GM19025 (cell line): ENCODE measurements at regions not wholly inside any gene's neighbourhood (a gene's known extent, or its start where the extent isn't known, plus 50 kb on each side); places are given as distances from the start of the nearest gene placed in this dataset.

ENCODE experiments used
- ATAC-seq: cut with Tn5 transposase; IDR thresholded peaks from one replicate; pipeline ENCODE4 v1.9.1; 2021; ENCODE audit warnings: mild to moderate bottlenecking, low read depth, moderate library complexity; ENCODE audit not compliant: unreplicated experiment

DNA sequence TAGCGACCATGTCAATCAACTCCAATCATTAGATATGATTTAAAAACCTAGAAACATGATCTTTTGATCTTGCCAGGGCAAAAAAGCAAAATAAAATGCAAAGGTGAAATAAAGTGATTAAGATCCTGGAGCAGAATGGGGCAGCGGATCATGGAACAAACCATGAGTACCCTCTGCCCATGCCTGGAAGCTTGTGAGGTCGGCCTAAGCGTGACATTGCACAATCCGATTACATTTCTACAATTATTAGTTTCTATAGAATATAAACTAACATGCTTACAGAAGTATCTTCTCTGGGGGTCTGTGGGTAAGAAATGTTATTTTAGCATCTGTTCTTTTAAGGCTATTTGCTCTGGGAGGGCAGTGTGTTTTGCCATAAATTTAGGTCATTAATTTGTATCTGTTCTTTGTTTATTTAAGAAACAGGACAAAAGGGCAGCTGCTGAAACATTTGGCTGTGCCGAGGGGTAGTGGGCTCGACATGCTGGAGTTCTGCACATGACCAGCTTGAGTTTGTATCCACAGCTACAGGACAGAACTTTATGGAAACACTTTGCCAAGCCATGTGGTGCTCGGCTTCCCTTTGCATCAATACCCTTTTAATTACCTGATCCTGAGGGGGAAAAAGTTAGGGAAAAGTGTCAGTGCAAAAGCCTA lies 55.9 kb downstream of the ZBTB18 start:
- ATAC-seq: no peak

DNA sequence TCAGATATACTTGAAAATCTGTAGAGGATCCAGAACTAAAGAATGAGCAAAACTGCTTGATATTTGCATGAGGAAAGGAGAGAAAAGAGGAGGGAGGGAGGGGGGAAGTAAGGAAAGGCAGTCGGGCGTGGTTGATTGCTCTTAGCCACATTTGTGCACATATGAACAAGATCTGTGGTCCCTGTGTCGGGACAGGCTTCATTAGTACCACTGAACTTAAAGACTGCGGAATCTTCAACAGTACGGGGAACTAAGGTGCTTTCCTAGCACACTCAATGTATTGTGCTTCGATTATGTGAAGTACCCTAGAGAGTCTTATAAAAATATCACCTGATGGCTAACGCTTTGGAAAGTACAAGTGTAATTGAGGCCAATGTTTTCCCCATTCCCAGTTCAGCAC lies 59.9 kb downstream of the ZBTB18 start:
- ATAC-seq: no peak

DNA sequence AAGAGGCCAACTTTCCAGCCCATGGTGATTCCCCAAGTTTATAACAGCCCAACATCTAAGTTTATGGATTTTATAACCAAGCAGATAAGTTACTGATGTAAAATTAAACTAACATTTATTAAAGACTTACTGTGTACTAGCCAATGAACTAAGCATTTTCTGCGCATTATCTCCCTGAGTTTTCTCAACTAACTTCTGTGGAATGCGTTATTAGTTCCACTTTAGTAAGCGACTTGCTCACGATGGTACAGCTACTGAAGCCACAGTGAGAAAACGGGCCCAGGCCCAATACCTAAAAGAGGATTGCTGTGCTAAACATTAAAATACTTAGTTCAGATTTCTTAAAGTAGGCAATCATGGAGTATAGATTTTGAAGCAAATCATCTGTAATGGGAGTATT lies 61.0 kb downstream of the ZBTB18 start:
- ATAC-seq: no peak

DNA sequence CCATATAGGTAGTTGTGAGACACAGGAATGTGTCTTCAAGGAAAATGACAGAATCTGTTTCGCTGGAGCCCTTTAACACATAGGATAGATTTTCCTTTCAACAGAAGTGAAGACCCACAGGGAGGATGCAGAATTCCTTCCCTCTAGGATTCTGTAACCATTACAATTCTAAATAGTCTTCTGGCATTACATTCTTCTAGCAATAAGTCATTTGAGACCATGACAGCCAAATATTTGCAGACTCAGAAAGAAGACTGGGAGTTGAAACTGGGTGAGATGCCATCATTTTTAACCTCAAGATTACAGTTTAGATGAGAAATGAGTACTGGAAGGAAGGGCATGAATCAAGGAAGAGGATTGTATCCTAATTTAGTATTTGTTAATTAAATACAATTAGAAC lies 61.6 kb downstream of the ZBTB18 start:
- ATAC-seq: no peak

DNA sequence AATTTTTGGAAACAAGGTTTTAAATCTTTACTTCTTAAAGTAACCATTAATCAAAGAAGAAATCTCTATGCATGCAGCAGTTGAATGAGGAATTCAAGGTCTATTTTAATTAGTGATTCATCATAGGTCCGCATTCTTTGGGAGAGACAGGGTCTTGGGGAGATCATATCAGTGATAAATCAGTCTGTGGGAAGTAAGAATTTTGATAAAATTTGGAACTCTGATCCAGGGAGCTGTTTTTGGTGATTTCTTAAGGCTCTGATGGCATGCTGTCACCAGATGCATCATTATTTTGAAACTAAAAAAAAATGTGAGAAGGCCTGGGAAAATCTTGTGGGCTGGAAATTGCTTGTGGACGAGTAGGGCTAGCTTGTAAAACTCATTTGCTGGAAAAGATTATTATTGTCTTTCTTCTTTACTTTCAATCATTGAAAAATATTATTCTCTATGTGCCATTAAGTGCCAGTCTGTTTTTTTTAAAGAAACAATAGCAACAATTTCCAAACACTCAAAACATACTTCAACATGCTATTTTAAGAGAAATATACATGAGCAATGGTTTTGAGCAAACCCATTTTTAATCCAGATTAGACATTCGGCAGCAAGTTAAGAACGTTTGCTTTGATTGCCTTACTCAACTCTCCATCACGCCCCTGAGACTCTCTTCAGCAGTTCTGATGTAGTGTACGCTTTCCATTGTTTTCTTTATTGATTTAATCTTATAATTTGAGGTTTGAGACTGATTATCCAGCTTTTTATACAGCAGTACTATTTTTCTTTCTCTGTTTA lies 62.6 kb downstream of the ZBTB18 start:
- ATAC-seq: no peak

DNA sequence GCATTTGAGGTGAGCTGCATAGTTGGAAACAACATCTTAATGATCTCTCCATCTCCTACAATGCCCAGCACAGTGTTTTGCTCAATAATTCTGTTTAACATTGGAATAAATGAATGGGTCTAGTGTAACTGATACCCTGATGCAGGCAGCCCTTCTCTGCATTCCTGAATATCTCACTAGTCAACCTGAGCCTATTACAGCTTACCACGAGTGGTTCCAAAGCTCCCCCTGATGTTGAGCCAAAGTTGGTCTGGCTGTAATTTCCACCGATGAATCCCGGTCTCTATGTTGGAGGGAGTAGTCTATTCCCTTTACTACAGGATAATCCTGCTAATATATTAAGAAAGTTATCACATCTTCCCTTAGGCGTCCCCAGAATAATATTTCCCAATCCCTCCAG lies 63.8 kb downstream of the ZBTB18 start:
- no peak for ATAC-seq

DNA sequence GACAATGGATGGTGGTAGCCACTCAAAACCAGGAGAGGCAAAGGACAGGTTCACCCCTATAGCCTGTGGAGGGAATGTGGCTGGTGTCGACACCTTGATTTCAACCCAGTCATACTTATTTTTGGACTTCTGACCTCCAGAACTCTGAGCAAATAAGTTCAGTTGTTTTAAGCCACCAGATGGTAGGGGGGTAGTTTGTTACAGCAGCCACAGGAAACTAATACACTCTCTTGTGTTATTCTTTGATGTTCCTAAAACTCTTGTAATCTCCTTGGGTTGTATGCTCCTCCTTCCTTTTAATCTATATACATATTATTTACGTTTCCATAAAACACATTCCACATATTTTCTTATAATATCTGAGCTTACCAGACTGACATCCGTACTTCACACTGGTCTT lies 65.9 kb downstream of the ZBTB18 start:
- ATAC-seq: no peak

DNA sequence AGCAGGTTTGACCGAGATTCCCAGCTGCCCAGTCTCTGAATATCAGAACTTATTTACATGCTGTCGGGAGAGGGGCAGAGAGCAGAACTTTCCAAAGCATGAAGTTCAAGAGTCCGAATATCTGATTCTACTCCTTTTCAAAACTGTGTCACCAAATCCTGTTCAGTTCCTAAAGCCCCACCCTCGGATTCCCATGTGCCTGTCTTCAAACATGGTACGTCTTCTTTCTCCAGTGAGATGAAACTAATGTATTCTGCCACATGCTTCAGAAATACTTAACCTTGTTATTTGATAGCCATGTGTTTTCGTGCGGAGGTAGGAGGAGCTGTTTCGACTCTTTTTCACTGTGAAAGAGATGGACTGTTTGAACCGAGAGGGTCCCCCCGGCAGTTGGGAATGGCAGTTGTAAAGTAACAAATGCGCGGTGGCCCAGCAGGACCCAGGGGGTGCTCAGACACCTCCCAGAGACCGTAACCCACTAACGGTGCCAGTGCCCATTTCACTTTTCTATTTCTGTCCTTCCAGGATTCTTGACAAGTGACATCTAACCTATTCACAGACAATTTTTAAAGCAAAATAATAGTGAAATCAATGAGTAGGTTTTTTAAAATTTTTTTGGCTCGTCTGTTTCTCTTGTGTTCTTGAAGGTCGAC lies 67.2 kb downstream of the ZBTB18 start:
- no peak for ATAC-seq

DNA sequence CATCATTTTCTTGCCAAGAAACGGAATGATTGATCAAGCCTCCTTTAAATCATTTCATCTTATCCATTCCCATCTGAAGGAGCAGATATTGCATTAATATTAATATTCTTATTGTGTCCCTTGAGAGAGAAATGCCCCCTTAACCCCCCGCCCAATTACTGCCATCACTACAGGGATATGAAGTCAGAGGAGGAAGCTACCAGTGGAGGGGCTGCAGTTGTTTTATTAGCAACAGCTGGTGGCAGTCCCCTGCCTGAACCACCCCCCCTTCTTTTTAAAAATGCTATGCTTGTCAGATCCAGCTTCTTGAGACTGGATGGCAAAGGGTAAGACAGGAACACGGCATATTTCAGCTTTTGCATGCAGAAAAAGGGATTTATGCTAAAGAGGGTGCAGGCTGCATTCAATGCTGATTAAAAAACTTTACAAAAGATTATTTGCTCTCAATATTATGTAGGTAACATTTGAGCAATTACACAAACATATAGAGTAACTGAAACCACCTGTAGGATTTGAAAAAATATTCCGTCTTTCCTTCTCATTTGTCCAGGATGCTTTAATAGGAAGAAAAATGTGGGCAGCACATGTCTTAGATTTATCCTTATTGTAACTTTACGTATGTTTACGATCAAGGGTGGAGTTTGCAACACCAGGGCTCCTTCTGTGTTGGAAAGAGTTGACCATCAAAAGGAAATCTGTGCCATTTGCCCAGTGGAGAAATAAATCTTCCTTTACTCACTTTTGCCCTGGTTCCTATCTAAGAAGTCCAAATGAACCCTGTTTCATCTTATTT lies 77.7 kb downstream of the ZBTB18 start:
- ATAC-seq: no peak

DNA sequence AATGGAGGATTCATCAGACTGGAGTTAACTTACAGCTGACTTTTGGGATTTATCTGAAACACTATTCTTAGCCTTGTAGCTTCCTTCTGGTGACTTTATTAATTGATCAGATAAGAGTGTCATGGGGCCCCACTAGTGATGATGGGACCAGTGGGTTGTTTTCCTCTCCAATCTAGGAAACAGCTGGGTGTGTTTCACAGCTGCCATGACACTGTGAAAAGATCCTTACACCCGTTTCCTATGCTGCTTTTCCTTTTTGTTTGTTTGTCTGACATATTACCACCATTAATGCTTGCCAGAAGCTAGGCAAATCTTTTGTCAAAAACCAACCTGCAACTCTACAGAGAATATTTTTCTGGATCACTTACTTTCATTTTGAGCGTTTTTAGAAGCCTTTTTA lies 86.2 kb downstream of the ZBTB18 start:
- ATAC-seq: no peak

DNA sequence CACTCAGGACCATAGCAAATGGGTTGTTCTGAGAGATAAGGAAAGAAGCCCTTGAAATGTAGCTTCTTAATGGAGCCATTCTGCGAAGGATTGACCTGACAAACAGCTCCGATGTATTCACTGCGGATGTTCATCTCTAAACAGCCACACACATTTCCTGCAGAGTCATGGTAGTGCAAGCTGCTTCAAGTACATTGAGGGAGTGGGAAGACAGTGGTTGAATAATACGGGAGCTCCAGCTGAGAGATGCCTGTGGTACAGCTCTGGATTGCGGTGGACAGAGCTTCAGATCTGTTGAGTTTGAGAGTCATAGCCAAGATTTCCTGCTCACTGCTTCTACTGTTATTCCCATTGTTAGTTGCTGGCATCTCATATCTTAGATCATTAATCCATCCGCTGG lies 86.6 kb downstream of the ZBTB18 start:
- ATAC-seq: no peak

DNA sequence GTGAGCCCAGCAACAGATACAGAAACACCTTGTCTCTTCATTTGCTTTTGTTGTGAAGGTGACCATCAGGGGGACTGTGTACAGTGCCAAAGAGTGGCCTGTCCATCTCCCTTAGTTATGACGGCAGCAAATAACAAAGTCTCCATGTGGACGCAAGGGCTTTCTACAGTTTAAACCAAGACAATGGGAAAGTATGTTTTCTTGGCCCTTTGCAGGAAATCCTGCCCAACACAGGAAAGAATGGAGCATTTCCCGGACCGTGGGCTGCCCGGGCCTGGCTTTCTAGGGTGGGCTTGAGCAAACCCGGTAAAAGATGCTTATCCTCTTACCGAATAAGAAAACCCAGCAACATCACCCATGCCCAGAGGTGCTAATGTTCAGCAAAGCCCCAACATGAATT lies 87.3 kb downstream of the ZBTB18 start:
- ATAC-seq: no peak

DNA sequence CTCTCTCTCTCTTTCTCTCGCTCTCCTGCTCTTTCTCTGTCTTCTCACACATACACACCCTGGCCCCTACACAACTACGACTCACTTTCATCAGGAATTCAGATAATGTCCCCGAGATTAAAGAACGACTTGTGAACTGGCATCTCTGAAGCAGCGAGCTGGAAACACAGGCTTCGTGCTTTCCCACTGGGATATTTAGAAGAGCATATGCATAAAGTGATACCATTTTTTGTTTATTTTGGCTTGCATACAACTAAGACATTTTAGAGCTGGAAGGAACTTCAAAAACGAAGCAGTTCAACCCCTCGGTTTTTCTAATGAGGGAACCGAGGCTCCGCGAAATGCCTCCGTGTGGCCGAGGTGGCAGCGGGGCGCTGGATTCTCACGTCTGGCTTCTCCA lies 88.6 kb downstream of the ZBTB18 start:
- no peak for ATAC-seq

DNA sequence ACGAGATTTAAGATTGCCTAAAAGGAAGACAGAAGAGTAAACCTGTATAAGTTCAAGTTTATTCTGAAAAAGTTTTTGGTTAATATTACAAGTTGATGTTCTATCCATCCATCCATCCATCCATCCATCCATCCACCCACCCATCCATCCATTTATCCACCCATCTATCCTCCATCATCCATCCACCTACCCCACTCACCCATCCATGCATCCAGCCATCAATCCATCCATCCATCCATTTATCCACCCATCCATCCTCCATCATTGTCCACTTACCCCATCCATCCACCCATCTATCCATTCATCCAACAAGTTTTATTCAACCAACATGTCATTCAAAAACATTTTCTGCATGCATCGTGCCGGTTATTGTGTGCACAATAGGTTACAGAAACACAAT lies 89.3 kb downstream of the ZBTB18 start:
- no peak for ATAC-seq

DNA sequence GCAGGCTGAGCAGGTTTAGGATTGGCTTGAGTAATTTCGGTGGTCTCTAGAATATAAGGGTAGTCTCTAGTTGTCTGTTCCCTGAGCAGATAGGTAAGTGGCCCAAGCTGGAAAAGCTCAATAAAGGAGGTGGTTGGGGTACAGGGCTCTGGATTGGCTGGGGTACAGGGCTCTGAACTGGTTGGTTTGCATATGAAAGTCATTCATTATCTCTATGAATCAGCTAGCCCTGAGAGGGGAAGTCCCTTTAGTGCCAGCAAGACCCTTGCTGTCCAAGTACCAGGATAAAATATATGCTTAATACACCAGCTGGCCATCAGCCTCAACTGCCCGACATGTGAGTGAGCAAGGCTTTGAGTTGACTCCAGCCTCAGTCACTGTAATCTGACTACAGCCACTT lies 93.0 kb downstream of the ZBTB18 start:
- ATAC-seq: no peak

DNA sequence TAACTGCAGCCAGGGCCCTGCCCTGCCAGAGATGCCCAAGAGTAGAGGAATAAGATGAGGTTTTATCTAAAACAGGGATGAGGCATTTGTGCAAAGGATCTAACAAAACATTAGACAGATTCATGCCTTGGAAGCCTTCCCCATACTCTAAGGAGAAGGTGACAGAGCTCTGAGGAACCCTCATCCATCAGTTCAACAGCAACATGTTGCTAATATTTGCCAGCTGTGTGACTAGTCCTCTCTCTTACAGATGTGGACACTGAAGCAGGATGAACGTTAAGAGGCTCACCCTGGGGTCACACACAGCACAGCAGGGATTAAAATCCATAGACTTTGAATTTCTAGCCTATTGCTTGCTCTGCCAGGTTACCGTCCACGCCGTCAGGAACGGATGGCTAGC lies 99.0 kb downstream of the ZBTB18 start:
- no peak for ATAC-seq

DNA sequence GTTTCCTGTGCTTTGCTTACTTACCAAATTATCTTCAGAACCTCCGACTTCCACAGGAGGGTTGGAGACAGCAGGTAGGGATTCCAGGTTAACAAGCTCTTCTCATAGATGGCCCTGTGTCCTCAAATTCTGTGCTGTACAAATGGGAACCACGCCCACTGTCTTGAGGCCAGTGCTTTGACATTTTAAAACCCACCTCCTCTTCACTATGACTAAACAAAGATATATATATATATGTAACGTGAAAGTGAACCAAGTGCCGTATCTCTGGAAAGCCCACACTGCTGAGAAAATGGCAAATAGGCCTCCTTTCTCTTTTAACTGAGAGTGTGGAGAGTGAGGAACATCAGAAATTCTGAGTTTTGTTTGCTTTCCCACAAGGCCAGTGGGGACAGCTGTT lies 99.6 kb downstream of the ZBTB18 start:
- ATAC-seq: no peak

DNA sequence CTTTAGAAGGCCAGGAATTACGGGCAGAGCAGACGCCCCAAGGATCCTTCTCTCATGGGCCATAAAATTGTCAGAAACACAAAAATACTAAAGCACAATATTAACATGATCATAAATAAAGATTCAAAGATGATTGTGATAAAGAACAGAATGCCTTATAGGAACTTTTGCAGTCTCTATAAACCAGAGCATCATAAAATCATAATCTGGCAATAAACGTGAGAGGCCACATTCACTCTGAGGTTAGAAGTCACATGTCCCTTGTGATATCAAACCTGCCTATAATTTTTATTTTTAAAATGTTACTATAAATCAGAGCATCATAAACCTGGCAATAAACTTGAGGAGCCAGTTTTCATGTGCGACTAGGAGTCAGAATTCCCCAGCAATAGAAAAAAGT lies 100.5 kb downstream of the ZBTB18 start:
- ATAC-seq: no peak

DNA sequence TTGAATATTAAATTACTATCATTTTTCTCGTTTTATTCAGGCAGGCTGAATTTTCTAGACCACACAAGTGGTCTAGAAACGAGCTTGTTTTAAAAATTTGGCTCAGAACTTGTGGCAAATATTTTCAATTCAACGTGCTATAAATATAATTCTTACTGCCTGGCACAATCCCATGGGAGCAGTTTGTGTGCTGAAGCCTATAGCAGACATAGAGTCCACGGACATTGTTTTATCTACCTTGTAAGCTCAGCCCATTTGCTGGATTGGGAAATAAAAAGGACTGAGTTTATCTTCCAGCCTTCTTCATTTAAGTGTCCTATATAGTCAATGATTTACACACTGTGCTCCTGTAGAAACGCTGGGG lies 103.4 kb downstream of the ZBTB18 start:
- no peak for ATAC-seq

DNA sequence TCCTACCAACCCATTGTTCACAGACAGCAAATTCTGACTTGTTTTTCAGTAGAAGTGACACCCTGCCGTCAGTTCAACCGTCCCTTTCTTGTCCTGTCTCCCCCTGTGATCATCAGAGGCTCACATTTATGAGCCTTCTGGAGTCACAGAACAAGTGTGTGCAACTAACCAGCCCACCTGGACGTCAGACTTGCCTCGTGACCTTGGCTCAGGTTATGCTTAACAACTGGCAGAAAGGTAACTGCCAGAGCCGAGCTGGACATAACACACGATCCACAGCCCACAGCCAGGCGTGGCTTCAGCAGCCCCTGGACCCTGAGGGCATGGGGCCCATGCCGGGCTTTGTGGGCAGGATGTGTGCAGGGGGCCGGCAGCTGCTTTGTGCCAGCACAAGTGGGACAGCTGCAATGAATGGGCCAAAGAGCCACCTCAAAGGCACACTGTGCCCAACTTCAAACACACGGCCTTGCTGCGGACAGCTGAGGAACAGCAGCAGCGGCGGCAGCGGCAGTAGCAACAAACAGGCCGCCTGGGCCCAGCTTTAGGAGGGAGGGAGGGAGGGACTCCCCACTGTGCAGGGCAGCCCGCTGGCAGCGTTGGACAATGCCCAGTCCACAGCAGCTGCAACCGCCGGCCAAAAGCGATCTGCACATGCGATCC lies 103.9 kb downstream of the ZBTB18 start:
- no peak for ATAC-seq

DNA sequence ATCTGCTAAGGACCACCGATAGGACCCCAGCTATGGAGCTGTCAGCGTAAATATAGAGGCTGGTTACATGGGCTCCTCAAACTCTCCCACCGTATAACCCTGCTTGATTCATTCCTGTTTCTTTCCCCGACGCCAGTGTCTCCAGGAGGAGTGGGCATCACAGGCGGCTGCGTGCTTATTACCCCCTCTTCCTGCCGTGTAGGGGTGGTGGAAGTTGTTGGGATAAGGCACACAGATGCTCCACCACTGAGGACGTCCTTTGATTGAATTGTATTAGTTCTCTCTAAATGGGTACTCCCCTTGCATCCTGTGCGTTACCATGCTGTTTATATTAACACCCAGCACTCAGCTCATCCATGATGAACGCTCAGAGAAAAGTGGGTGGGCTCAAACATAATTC lies 104.6 kb downstream of the ZBTB18 start:
- ATAC-seq: no peak
